A673 (cell line): ENCODE measurements at regions not wholly inside any gene's neighbourhood (a gene's known extent, or its start where the extent isn't known, plus 50 kb on each side); places are given as distances from the start of the nearest gene placed in this dataset.

ENCODE experiments used
- BruUV-seq: library from RNA; stranded (reverse); fragments of 400-500 nt; replicated peaks from 2 replicates; lab custom pipeline; 2021; lab: Mats Ljungman, UMichigan
- CTCF ChIA-PET: fragments of 300-600 bp; sonication (Branson Sonifier 250); formaldehyde crosslinking; loops from one replicate; lab custom pipeline; 2022; ENCODE audit warnings: antibody characterized with exemption; lab: Charles Lee
- POLR2A ChIA-PET: fragments of 300-600 bp; sonication (Branson Sonifier 250); formaldehyde crosslinking; loops from one replicate; lab custom pipeline; 2022; ENCODE audit warnings: antibody characterized with exemption; ENCODE audit not compliant: low non-redundant PET; lab: Charles Lee
- DNase-seq: peaks from one replicate; pipeline ENCODE4 v3.0.0-alpha.2; 2015; ENCODE audit warnings: low spot score
- H3K27ac ChIP-seq: fragments of 200-600 bp; sonication (generic); 2 replicates; pipeline ENCODE4 v1.5.1; 2016; ENCODE audit warnings: mixed run types, low read depth, mild to moderate bottlenecking, mixed read lengths, antibody characterized with exemption, low read length; ENCODE audit not compliant: poor library complexity, severe bottlenecking
- H3K27me3 ChIP-seq: fragments of 200-600 bp; sonication (generic); replicated peaks from 2 replicates; pipeline ENCODE4 v1.6.1; 2017; ENCODE audit warnings: mixed run types, low read depth, mild to moderate bottlenecking, mixed read lengths, antibody characterized with exemption, low read length; ENCODE audit not compliant: insufficient read depth, poor library complexity
- H3K36me3 ChIP-seq: fragments of 200-600 bp; sonication (generic); 2 replicates; pipeline ENCODE4 v1.6.1; 2016; ENCODE audit warnings: mixed run types, mild to moderate bottlenecking, mixed read lengths, antibody characterized with exemption, low read length; ENCODE audit not compliant: insufficient read depth, poor library complexity, severe bottlenecking
- H3K4me1 ChIP-seq: fragments of 200-600 bp; sonication (generic); 2 replicates; pipeline ENCODE4 v1.6.1; 2017; ENCODE audit warnings: mixed run types, mild to moderate bottlenecking, mixed read lengths, antibody characterized with exemption, low read length; ENCODE audit not compliant: insufficient read depth, poor library complexity, severe bottlenecking
- H3K4me3 ChIP-seq: fragments of 200-600 bp; sonication (generic); 2 replicates; pipeline ENCODE4 v1.5.1; 2016; ENCODE audit warnings: low read depth, mixed run types, mild to moderate bottlenecking, mixed read lengths, low read length; ENCODE audit not compliant: poor library complexity, severe bottlenecking
- H3K9me3 ChIP-seq: fragments of 200-600 bp; sonication (generic); 2 replicates; pipeline ENCODE4 v1.6.1; 2016; ENCODE audit warnings: mixed run types, low read depth, mild to moderate bottlenecking, mixed read lengths, antibody characterized with exemption, low read length; ENCODE audit not compliant: poor library complexity, severe bottlenecking
- CTCF ChIP-seq: fragments of 300-800, 200-600 bp; sonication (generic); conservative IDR thresholded peaks from 2 replicates; pipeline ENCODE4 v1.5.1; 2017; ENCODE audit warnings: low read depth, mild to moderate bottlenecking, antibody characterized with exemption, low read length, moderate library complexity, mixed read lengths
- EZH2 ChIP-seq: fragments of 200-600 bp; sonication (generic); IDR thresholded peaks from 2 replicates; pipeline ENCODE4 v1.6.1; 2017; ENCODE audit warnings: borderline replicate concordance, low read depth, mild to moderate bottlenecking, mixed read lengths, antibody characterized with exemption, low read length; ENCODE audit not compliant: poor library complexity, severe bottlenecking
- intact Hi-C: fragments of 100-400 bp; cut with micrococcal nuclease; formaldehyde crosslinking; loops from one replicate; pipeline ENCODE4 v1.10.0; 2022; ENCODE audit not compliant: unreplicated experiment

- no peak overlapping the region for H3K4me3 ChIP-seq
- H3K27me3 ChIP-seq = no peaks in the 10 kb centered on the region
- TF ChIP-seq CTCF = no peak
- TF ChIP-seq EZH2 = no peak
- POLR2A ChIA-PET = no interaction called here
- H3K27ac ChIP-seq = no peak overlapping the region
- CTCF ChIA-PET = no interaction called here
- BruUV-seq = no TSS peak
- no peaks in the 10 kb centered on the region for H3K4me1 ChIP-seq
- DNase-seq = no peak
- intact Hi-C loops = no loop called here
- H3K36me3 ChIP-seq = no peaks in the 10 kb centered on the region
- no peaks in the 10 kb centered on the region for H3K9me3 ChIP-seq
These were observed 133.6 kb upstream of the FAM9C start for GRCh38 chrX:13177921-13178566.

- Histone ChIP-seq H3K36me3 (no peaks in the 10 kb centered on the region), H3K27ac (no peak overlapping the region), H3K4me3 (no peak overlapping the region), H3K27me3 (no peaks in the 10 kb centered on the region), H3K4me1 (no peaks in the 10 kb centered on the region), H3K9me3 (no peaks in the 10 kb centered on the region)
- intact Hi-C loops = no loop called here
- CTCF ChIA-PET = no interaction called here
- BruUV-seq = no TSS peak
- TF ChIP-seq EZH2 (no peak), CTCF (no peak)
- POLR2A ChIA-PET = no interaction called here
- DNase-seq = no peak
These were observed 130.6 kb upstream of the FAM9C start for GRCh38 chrX:13175056-13175455.

- intact Hi-C loops = no loop called here
- Histone ChIP-seq H3K9me3 (no peaks in the 10 kb centered on the region), H3K4me1 (no peaks in the 10 kb centered on the region), H3K36me3 (no peaks in the 10 kb centered on the region), H3K27me3 (no peaks in the 10 kb centered on the region), H3K4me3 (no peak overlapping the region), H3K27ac (no peak overlapping the region)
- DNase-seq = no peak
- TF ChIP-seq CTCF = no peak
- TF ChIP-seq EZH2 = no peak
- CTCF ChIA-PET = no interaction called here
- no TSS peak for BruUV-seq
- POLR2A ChIA-PET = no interaction called here
These were observed 126.6 kb upstream of the FAM9C start for GRCh38 chrX:13170966-13171558.
